ENCODE measurements at regions not wholly inside any gene's neighbourhood (a gene's known extent, or its start where the extent isn't known, plus 50 kb on each side); places are given as distances from the start of the nearest gene placed in this dataset.

GRCh38 chr6:168255283-168255881 is 64.2 kb downstream of the DACT2 start:
- Mint-ChIP-seq H3K27ac (no peak overlapping the region), H3K9me3 (peaks cover 5% of the 10 kb centered on the region), H3K36me3 (ENCODE audit: low read depth) (no peaks in the 10 kb centered on the region), H3K4me3 (no peak overlapping the region), H3K27me3 (no peaks in the 10 kb centered on the region), H3K4me1 (no peaks in the 10 kb centered on the region)
- ChIA-PET POLR2A (no interaction called here), CTCF (no interaction called here)
- DNase-seq, result no peak

- Mint-ChIP-seq H3K4me1 (no peaks in the 10 kb centered on the region), H3K9me3 (peaks cover 5% of the 10 kb centered on the region), H3K27ac (no peak overlapping the region), H3K27me3 (peaks cover 2% of the 10 kb centered on the region), H3K4me3 (no peak overlapping the region), H3K36me3 (ENCODE audit: low read depth) (no peaks in the 10 kb centered on the region)
- CTCF ChIA-PET, result no interaction called here
- POLR2A ChIA-PET, result no interaction called here
- DNase-seq, result no peak
These were observed 67.3 kb downstream of the DACT2 start for GRCh38 chr6:168252267-168252666.

- Mint-ChIP-seq H3K9me3 (peaks cover 5% of the 10 kb centered on the region), H3K27me3 (peaks cover 2% of the 10 kb centered on the region), H3K4me1 (no peaks in the 10 kb centered on the region), H3K27ac (no peak overlapping the region), H3K36me3 (ENCODE audit: low read depth) (no peaks in the 10 kb centered on the region), H3K4me3 (no peak overlapping the region)
- POLR2A ChIA-PET, result no interaction called here
- no peak for DNase-seq
- CTCF ChIA-PET, result no interaction called here
These were observed 69.3 kb downstream of the DACT2 start for GRCh38 chr6:168250250-168250649.

GRCh38 chr6:168249746-168250145 is 69.8 kb downstream of the DACT2 start:
- H3K9me3 Mint-ChIP-seq, result peaks cover under 1% of the 10 kb centered on the region
- peaks cover 2% of the 10 kb centered on the region for H3K27me3 Mint-ChIP-seq
- no peak overlapping the region for H3K4me3 Mint-ChIP-seq
- H3K27ac Mint-ChIP-seq, result no peak overlapping the region
- no peak for DNase-seq
- no peaks in the 10 kb centered on the region for H3K4me1 Mint-ChIP-seq
- ChIA-PET CTCF (no interaction called here), POLR2A (no interaction called here)
- H3K36me3 Mint-ChIP-seq (ENCODE audit: low read depth), result no peaks in the 10 kb centered on the region

- no peak overlapping the region for H3K4me3 Mint-ChIP-seq
- peaks cover 2% of the 10 kb centered on the region for H3K27me3 Mint-ChIP-seq
- peaks cover 10% of the 10 kb centered on the region for H3K4me1 Mint-ChIP-seq
- H3K9me3 Mint-ChIP-seq, result no peaks in the 10 kb centered on the region
- no peaks in the 10 kb centered on the region for H3K36me3 Mint-ChIP-seq (ENCODE audit: low read depth)
- POLR2A ChIA-PET, result no interaction called here
- CTCF ChIA-PET, result no interaction called here
- DNase-seq, result no peak
- no peak overlapping the region for H3K27ac Mint-ChIP-seq
These were observed 71.4 kb downstream of the DACT2 start for GRCh38 chr6:168248148-168248620.

- POLR2A ChIA-PET, result no interaction called here
- H3K36me3 Mint-ChIP-seq (ENCODE audit: low read depth), result no peaks in the 10 kb centered on the region
- DNase-seq, result no peak
- peaks cover 2% of the 10 kb centered on the region for H3K27me3 Mint-ChIP-seq
- H3K9me3 Mint-ChIP-seq, result no peaks in the 10 kb centered on the region
- peaks cover 10% of the 10 kb centered on the region for H3K4me1 Mint-ChIP-seq
- H3K4me3 Mint-ChIP-seq, result no peak overlapping the region
- CTCF ChIA-PET, result no interaction called here
- H3K27ac Mint-ChIP-seq, result no peak overlapping the region
These were observed 72.0 kb downstream of the DACT2 start for GRCh38 chr6:168247443-168248147.

- CTCF ChIA-PET, result no interaction called here
- H3K4me1 Mint-ChIP-seq, result peaks cover 10% of the 10 kb centered on the region
- no peaks in the 10 kb centered on the region for H3K36me3 Mint-ChIP-seq (ENCODE audit: low read depth)
- POLR2A ChIA-PET, result no interaction called here
- H3K4me3 Mint-ChIP-seq, result no peak overlapping the region
- DNase-seq, result no peak
- H3K27me3 Mint-ChIP-seq, result peaks cover 2% of the 10 kb centered on the region
- H3K27ac Mint-ChIP-seq, result no peak overlapping the region
- H3K9me3 Mint-ChIP-seq, result no peaks in the 10 kb centered on the region
These were observed 74.5 kb downstream of the DACT2 start for GRCh38 chr6:168244961-168245551.

- ChIA-PET POLR2A (no interaction called here), CTCF (no interaction called here)
- H3K36me3 Mint-ChIP-seq (ENCODE audit: low read depth), result no peaks in the 10 kb centered on the region
- H3K9me3 Mint-ChIP-seq, result no peaks in the 10 kb centered on the region
- DNase-seq, result no peak
- H3K27me3 Mint-ChIP-seq, result no peaks in the 10 kb centered on the region
- peaks cover 10% of the 10 kb centered on the region for H3K4me1 Mint-ChIP-seq
- no peak overlapping the region for H3K27ac Mint-ChIP-seq
- no peak overlapping the region for H3K4me3 Mint-ChIP-seq
These were observed 75.7 kb downstream of the DACT2 start for GRCh38 chr6:168243812-168244376.

- DNase-seq, result no peak
- H3K27me3 Mint-ChIP-seq, result no peaks in the 10 kb centered on the region
- peaks cover 10% of the 10 kb centered on the region for H3K4me1 Mint-ChIP-seq
- no peaks in the 10 kb centered on the region for H3K9me3 Mint-ChIP-seq
- no peaks in the 10 kb centered on the region for H3K36me3 Mint-ChIP-seq (ENCODE audit: low read depth)
- ChIA-PET CTCF (no interaction called here), POLR2A (no interaction called here)
- no peak overlapping the region for H3K27ac Mint-ChIP-seq
- H3K4me3 Mint-ChIP-seq, result no peak overlapping the region
These were observed 76.7 kb downstream of the DACT2 start for GRCh38 chr6:168242940-168243225.

- Mint-ChIP-seq H3K4me1 (peaks cover 10% of the 10 kb centered on the region), H3K9me3 (no peaks in the 10 kb centered on the region), H3K27me3 (no peaks in the 10 kb centered on the region), H3K36me3 (ENCODE audit: low read depth) (no peaks in the 10 kb centered on the region), H3K27ac (no peak overlapping the region), H3K4me3 (no peak overlapping the region)
- POLR2A ChIA-PET, result no interaction called here
- CTCF ChIA-PET, result no interaction called here
- no peak for DNase-seq
These were observed 77.3 kb downstream of the DACT2 start for GRCh38 chr6:168242111-168242939.

- ChIA-PET POLR2A (no interaction called here), CTCF (no interaction called here)
- H3K4me3 Mint-ChIP-seq, result no peak overlapping the region
- H3K9me3 Mint-ChIP-seq, result no peaks in the 10 kb centered on the region
- no peak overlapping the region for H3K27ac Mint-ChIP-seq
- DNase-seq, result no peak
- peaks cover 10% of the 10 kb centered on the region for H3K4me1 Mint-ChIP-seq
- no peaks in the 10 kb centered on the region for H3K27me3 Mint-ChIP-seq
- H3K36me3 Mint-ChIP-seq (ENCODE audit: low read depth), result no peaks in the 10 kb centered on the region
These were observed 79.4 kb downstream of the DACT2 start for GRCh38 chr6:168240160-168240559.

- H3K4me3 Mint-ChIP-seq, result no peak overlapping the region
- DNase-seq, result no peak
- no peaks in the 10 kb centered on the region for H3K27me3 Mint-ChIP-seq
- H3K4me1 Mint-ChIP-seq, result peaks cover 7% of the 10 kb centered on the region
- CTCF ChIA-PET, result no interaction called here
- no peaks in the 10 kb centered on the region for H3K36me3 Mint-ChIP-seq (ENCODE audit: low read depth)
- POLR2A ChIA-PET, result no interaction called here
- no peak overlapping the region for H3K27ac Mint-ChIP-seq
- H3K9me3 Mint-ChIP-seq, result no peaks in the 10 kb centered on the region
These were observed 80.4 kb downstream of the DACT2 start for GRCh38 chr6:168239044-168239773.
